Posterior cingulate gyrus (tissue), 11 donors: ENCODE measurements at regions not wholly inside any gene's neighbourhood (a gene's known extent, or its start where the extent isn't known, plus 50 kb on each side); places are given as distances from the start of the nearest gene placed in this dataset.

Experiments used
- DNase-seq, 10 donors: peaks; one replicate each; pipeline versions ENCODE4 v3.0.0 to v3.0.0-alpha.2; 2020 to 2021; ENCODE audit warnings: mixed read lengths in 3 of 10
- intact Hi-C: fragments of 100-400 bp; cut with DNase I; formaldehyde crosslinking; loops from one replicate; pipeline ENCODE4 v1.15.1; 2023

DNA sequence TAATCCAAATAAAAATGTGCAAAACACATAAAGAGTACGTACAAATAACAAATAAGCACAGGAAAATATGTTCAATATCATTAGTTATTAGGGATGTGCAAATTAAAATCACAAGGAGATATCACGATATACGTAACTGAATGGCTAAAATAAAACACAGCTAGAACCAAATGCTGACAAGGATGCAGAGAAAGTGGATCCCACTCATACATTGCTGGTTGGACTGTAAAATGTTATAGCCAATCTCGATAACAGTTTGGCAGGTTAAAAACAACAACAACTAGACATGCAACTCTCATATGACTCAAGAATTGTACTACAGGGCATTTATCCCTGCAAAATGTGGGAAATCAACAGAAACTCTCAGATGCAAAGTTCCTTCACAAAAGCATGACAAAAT, 553.9 kb downstream of the ADCYAP1 start:
- no peak for DNase-seq
- intact Hi-C loops = no loop called here

DNA sequence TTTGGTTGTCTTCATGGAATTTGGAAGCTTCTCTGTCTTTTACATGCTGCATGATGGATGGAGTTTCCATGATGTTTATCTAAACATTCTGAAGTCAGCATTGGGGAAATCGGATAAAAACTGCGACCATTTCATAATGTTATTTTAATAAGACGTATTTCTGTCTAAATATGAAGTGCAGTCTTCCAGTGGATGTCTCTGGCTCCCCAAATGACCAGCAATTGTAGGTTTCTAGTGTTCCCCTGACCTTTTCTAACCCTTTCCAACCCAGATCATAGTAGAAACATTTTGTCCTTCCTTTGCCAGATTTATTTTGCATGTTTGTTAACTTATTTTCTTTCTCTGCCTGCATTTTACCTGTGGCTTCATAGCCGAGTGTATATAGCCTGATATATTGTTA, 559.3 kb downstream of the ADCYAP1 start:
- intact Hi-C loops = no loop called here
- no peak for DNase-seq

DNA sequence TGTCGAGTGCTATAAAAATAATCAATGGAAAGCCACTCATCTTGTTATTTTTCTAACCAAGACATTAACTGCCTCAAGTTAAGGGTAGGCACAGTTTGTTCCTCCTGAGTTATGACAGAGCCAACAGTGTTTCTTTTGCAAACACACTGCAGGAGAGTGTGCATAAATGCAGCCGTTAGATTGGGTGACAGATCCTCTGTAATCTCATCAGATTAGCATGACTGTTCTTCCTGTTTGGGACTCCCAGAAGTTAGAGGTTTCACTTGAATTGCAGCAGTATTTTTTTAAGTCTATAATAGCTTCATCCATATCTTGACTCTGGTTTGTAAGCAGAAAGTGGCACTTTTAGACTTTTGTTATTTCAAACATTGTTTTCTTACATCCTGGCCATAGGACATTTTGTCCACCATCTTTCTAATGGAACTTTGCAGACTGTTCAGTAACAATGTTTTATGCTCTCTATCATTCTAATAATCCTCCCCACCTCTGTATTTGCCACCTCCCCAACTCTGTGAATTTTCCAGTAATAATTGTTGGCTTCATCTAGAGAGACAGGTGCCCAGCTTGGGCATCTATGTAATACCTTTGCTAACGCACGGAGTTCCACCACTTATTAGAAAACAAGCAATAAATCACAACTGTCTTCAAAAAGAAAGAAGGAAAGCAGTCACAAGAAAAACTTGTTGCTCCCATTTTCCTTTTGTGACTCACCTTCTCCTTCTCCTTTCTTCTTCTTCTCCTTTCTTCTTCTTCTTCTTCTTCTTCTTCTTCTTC, 560.0 kb downstream of the ADCYAP1 start:
- no peak for DNase-seq
- intact Hi-C loops = no loop called here

DNA sequence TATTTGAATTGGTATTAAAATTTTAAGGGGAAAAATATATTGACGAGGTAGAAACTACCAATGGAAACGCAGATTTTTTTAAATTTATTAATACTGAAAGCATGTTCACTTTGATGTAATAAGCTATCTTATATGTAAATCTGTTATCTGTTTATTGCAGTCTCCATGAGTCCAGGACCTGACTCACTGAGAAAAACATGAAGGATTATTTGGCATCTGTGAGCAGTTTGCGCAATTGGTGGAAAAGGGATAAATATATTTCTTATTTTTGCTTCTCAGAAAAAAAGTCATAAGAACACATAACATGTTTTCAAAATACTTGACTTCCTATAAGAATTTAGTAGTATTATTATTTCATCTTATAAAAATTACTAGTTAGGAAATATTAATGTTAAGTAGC, 561.4 kb downstream of the ADCYAP1 start:
- no peak for DNase-seq
- intact Hi-C loops = no loop called here

DNA sequence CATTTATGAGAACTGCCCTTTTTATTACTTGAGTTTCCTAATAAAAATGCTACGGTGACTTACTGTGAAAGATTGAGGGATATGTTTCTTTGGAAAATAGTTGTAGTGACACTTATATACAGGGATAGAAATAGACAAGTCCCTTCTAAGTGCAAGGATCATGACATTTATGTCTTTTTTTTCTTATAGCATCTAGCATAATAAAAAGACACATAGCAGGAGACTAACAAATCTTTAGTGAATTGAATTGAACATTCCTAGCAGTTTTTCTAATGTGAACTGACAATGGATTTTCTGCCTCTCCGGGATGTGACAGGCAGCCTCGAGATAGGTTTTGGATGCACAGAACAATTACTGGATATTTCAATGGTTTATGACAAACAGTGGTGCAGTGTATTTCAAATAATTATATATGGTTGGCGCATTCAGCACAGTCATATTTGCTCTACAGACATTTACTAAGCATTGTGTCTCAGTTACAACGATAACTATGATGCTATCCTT, 562.8 kb downstream of the ADCYAP1 start:
- no peak for DNase-seq
- intact Hi-C loops = no loop called here

DNA sequence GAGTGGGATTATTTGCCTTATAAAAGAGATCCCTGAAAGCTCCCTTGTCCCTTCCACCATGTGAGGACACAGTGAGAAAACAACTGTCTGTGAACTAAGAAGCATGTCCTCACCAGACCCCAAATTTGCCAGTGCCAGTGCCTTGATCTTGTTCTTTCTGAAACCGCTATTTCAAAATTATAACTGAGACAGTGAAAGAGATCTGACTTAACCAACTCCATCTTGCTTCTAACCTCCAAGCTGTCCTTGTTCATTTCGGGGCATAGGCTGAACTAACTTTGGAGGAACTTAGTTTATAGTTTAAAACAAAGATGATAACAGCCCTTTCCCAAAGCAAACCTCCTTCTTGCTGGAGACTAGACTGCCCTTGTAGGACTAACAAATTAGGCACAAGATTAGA, 563.9 kb downstream of the ADCYAP1 start:
- no peak for DNase-seq
- intact Hi-C loops = no loop called here

DNA sequence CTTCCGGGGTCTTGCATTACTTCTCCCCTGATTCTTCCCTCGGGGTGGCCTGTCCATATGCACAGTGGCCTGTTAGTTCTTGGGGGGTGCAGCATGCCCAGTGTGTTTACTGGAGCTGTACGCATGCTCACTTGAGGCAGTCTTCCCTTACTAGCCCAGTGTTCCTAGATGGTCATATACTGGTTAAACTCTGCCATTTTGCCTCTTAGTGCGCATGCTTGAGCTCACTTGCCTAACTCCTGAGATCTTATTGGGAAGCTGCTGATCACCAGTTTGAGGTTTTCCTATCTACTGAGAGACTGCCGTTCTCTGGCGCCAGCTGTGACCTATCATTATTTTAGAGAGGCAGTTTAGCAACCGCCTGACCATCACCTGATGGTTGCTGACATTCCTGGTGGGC, 571.2 kb downstream of the ADCYAP1 start:
- intact Hi-C loops = no loop called here
- no peak for DNase-seq

DNA sequence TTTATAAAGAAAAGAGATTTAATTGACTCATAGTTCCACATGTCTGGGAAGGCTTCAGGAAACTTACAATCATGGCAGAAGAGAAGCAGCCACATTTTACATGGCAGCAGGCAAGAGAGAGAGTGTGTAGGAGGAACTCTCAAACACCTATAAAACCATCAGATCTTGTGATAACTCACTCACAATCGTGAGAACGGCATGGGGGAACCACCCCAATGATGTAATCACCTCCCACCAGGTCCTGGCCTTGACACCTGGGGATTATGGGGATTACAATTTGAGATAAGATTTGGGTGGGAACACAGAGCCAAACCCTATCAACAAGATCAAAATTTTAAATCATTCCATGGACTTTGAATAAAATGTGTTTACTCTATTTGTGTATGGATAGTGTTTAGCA, 575.6 kb downstream of the ADCYAP1 start:
- intact Hi-C loops = no loop called here
- no peak for DNase-seq

DNA sequence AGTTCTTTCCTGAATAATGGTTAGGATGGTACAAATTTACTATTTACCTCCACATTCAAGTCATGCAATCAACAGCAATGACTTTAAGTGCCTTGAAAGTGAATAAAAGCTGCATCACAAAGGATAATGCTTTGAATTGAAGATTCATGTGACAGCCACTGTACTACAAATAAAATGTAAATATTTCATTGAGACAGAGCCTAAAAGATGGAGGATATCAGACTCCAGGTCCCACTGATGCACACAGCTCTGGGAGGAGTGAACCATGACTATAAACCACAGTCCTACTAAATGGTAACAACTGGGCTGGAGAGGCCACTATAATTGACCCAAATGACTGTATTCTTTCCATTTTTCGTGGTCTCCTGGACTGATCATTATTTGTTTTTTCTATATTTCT, 576.9 kb downstream of the ADCYAP1 start:
- no peak for DNase-seq
- intact Hi-C loops = no loop called here

DNA sequence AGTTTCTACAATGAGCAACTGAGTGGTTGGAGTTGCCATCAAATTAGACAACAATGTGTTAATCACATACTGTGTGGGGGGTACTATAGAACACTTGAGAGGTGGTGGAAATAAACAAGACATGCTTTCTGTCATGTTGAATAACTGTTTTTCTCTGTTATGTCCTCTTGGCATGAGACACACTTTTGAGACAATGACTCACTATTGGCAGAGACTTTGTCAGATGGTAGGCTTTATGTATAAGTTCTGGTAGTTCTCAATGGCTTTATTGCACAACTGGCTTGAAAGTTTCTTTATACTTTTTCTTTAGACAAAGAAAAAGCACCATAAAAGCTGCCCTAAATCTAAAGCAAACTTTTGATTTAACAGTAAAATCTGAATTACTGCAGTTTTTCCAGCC, 578.7 kb downstream of the ADCYAP1 start:
- intact Hi-C loops = no loop called here
- no peak for DNase-seq

DNA sequence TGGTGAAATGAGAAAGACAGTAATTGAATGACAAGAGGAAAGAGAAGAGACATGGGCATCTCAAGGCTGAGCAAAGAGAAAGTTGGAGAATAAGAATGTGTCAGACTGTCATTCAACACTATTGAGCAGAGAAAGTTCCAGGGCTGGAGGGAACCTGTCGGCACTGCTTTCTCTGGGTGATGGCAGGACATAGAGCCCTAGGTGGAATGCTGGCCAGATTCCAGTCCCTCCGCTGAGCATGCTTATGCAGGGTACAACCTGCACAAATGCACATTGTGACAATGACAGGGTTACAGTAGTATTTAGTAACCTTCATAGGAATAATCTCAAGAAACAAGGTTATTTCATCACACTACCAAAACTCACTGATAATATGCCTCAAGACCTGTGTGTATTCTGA, 582.8 kb downstream of the ADCYAP1 start:
- intact Hi-C loops = no loop called here

DNA sequence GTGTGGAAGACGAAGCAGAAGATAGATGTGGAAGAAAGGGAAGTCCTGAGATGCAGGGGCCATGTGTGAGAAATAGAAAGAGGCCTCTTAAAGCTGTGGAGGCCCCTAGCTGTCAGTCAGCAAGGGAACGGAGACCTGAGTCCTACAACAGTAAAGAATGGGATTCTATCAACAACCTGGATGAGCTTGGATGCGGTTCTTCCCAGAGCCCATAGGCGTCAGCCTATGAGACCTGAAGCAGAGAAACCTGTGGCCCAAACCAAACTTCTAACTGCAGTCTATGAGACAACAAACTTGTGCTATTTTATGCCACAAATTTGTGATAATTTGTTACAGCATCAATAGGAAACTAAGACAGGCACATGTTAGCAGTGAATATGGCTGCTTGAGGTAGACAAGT, 583.7 kb downstream of the ADCYAP1 start:
- no peak for DNase-seq
- intact Hi-C loops = no loop called here

More for the DNA sequence above, 582.8 kb downstream of the ADCYAP1 start:
- DNase-seq = peak in 1 of 10 donors; percentile 72

DNA sequence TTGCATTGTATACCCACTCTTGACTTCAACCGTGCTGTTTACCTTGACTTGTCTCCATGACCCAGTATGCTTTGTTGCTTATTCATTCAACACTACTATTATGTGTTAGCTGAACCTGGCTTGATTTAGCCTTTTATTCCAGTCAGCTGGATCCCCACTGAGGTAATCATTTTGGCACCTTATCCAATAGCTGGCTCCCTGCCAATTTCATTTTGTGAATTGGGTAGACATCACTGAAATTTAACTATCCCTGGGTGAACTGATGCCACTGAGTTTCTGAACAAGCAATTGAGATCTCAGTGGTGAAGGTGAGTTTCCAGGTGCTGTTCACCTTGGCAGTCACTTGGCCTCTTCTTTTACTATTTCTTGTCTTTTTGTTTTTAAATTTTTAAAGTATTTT, 584.3 kb downstream of the ADCYAP1 start:
- DNase-seq = no peak
- intact Hi-C loops = no loop called here

DNA sequence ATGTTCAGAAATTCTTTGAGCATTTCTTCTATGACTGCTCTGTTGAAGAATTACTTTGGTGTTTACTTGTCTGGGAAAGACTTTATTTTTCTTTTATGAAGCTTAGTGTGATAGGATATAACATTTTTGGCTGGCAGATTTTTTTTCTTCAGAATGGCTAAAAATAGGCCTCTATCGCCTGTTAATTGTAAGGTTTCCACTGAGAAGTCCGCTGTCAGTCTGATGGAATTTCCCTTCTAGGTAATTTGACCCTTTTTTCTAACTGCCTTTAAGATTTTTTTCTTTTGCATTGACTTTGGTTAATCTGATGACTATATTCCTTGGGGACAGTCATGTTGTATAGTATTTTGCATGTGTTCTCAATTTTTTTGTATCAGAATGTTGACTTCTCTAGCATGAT, 590.7 kb downstream of the ADCYAP1 start:
- intact Hi-C loops = no loop called here
- DNase-seq = no peak

DNA sequence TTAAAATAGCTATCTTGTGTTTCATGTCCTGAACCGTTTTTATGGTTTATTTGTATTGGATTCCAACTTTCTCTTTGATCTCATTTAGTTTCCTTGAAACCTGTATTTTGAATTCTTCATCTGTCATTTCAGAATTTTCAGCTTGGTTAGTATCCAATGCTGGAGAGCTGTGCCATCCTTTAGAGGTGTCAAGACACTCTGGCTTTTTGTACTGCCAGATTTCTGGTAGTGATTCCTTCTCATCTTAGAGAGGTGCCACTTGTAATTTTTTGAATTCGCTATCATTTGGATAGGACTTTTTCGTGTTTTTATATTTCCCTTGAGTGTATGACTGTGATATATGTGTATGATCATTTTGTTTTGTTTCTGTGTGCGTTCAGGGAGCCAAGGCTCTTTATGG, 591.4 kb downstream of the ADCYAP1 start:
- intact Hi-C loops = no loop called here
- DNase-seq = no peak

DNA sequence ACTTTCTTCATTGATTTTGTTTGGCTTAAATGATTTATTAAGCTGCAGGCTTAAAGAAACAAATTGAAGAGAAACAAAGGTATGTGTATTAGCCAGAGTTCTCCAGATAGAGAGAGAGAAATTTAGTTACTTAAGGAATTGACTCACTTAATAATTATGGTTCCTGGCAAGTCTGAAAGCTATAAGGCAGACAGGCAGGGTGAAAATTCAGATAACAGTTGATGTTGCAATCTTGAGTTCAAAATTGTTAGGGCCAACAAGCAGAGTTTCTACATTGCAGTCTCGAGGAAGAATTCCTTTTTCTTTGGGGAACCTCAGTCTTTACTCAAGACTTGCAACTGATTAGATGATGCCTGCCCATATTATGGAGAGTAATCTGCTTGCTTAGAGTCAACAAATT, 593.5 kb downstream of the ADCYAP1 start:
- no peak for DNase-seq
- intact Hi-C loops = no loop called here

DNA sequence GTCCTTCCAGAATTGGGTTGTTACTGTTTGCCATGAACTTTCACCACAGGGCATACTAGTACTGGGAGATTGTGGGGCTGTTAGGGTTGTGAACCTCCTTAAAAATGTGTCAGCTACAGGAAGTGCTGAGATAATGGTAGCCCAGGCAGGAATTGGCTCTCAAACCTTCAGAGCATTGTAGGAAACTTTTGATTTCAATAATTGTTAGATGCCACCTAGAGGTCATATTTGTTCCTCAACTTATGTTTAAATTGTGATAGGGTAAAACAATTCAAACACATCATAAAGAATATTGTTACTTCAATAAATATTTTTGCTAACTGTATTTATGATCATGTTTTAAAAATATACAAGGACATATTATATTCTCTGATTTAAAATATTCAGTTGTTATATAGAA, 594.6 kb downstream of the ADCYAP1 start:
- intact Hi-C loops = no loop called here
- no peak for DNase-seq

DNA sequence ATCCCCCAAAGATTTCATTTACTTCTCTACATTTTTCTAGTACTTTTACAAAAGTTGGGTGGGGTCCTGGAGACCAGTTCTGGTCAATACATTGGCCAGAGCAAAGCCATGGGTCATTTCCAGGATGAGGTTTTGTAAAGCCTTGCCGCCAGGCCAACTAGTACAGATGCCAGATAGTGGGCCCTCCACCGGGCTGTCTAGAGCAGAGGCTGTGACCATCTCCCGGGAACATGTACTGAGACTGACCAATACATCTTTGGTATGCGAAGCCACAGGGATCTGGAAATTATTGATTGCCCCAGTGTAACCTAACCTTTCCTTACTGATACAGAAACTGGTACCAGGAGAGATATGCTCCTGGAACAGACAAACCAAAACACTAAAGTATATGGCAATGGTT, 599.2 kb downstream of the ADCYAP1 start:
- intact Hi-C loops = no loop called here
- no peak for DNase-seq

DNA sequence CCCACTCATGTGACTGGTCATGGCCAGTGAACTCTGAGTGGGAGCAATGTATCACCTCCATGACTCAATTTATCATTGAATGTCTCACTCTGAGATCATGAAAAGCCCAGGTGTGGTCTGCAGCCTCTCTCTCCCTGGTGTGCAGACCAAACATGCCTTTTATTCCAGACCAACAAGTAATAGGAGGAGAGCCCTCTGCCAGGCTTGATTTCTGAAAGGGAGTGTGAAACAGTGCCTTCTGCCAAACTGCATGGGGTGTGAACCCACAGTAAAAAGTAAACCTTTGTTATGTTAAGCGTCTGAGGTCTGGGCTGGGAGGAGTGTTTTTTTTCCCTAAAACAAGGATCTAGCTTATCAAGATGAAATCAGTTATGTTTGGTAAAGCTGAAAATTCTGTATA, 601.2 kb downstream of the ADCYAP1 start:
- intact Hi-C loops = no loop called here
- DNase-seq = no peak

DNA sequence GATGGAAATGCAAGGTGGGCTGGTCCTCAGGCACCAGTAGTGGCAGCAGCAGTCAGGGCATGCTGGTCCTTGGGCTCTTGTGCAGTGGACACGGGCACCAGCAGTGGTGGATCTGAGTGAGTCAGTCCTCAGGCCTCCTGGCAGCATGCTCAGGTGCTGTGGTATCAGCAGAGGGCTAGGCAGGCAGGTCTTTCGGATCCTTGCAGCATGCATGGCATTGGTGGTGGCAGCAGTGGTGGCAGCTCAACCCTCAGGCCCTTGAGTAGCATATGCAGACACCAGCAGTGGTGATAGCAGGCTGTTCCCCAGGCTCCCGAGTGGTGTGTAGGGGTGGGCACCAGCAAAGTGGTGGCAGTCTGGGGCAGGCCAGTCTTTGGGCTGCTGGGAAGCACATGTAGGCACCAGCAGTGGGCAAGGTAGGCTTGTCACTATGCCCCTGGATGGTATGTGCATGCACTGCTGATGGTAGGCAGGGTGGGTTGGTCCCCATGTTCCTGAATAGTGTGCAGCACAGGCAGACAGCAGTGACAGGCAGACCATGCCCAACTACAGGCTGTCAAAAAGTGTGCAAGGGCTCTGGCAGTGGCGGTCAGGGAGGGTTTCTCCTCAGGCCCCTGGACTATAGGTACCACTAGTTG, 606.0 kb downstream of the ADCYAP1 start:
- intact Hi-C loops = no loop called here
- peak in 1 of 10 donors; percentile 71 for DNase-seq

DNA sequence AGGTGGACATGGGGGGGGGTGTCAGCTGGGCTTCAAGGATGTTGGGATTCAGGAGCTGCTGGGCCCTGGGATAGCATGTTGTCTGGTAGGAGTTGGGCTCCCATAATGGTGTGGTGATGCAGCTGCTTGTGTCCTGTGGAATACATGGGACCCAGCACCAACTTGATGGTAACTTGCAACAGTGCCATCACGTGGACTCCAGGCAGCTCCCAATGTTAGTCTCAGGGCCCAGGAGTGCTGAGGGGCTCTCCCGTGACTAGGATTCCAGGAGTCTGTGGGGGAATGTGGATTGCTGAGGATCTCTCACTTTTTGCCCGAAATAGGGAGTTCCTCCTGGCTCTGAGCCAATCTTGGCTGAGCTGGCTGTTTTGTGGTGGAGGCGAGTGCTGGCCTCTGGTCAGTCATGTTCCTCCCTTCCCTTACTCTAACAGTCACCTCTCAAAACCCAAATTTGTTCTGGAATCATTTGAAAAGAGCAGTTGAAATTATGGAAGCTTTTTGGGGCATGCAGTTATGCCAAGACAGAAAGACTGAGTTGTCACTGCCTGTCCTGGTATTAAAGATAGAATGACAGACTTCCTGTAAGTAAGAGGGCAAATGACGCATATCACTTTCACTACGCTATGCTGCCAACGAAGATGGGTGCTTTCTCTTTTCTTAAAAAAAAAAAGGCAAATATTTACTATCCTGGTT, 607.1 kb downstream of the ADCYAP1 start:
- DNase-seq = no peak
- intact Hi-C loops = no loop called here

DNA sequence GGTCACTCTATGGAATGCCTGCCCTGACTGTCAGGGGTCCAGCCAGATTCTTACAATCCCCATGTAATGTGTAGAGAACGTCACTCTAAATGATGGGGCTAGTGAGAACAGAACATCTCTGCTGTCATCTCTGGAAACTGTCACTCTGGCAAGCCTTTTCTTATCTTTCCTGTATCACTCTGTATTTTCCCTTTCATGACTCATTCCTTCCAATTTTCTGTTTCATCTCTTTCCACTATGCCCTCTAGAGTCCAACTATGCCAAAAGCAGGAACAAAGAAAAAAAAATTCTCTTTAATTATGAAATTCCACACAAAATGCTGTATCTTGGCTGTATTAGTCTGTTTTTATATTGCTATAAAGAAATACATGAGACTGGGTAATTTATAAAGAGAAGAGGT, 608.8 kb downstream of the ADCYAP1 start:
- intact Hi-C loops = no loop called here
- no peak for DNase-seq
